ENCODE measurements at regions not wholly inside any gene's neighbourhood (a gene's known extent, or its start where the extent isn't known, plus 50 kb on each side); places are given as distances from the start of the nearest gene placed in this dataset.

- no peak for DNase-seq
Observed at GRCh38 chr17:83144421-83145357, 65.3 kb downstream of the METRNL start.

- DNase-seq: no peak
Observed at GRCh38 chr17:83145358-83145738, 65.9 kb downstream of the METRNL start.

- no peak for DNase-seq
Observed at GRCh38 chr17:83145831-83146230, 66.4 kb downstream of the METRNL start.

- no peak for DNase-seq
Observed at GRCh38 chr17:83146347-83146746, 66.9 kb downstream of the METRNL start.

GRCh38 chr17:83147280-83147679 is 67.9 kb downstream of the METRNL start:
- DNase-seq: no peak

GRCh38 chr17:83148317-83149028 is 69.1 kb downstream of the METRNL start:
- DNase-seq: no peak

GRCh38 chr17:83149029-83149725 is 69.8 kb downstream of the METRNL start:
- no peak for DNase-seq

GRCh38 chr17:83149761-83150251 is 70.4 kb downstream of the METRNL start:
- no peak for DNase-seq

GRCh38 chr17:83150369-83151055 is 71.1 kb downstream of the METRNL start:
- DNase-seq: no peak

GRCh38 chr17:83151056-83151441 is 71.6 kb downstream of the METRNL start:
- DNase-seq: no peak

- DNase-seq: no peak
Observed at GRCh38 chr17:83151442-83152226, 72.2 kb downstream of the METRNL start.

- DNase-seq: no peak
Observed at GRCh38 chr17:83152227-83152744, 72.9 kb downstream of the METRNL start.

- DNase-seq: no peak
Observed at GRCh38 chr17:83152745-83153611, 73.6 kb downstream of the METRNL start.

GRCh38 chr17:83153681-83154310 is 74.4 kb downstream of the METRNL start:
- no peak for DNase-seq

- DNase-seq: no peak
Observed at GRCh38 chr17:83154311-83155127, 75.1 kb downstream of the METRNL start.

- DNase-seq: no peak
Observed at GRCh38 chr17:83155128-83156121, 76.0 kb downstream of the METRNL start.

GRCh38 chr17:83156408-83156807 is 77.0 kb downstream of the METRNL start:
- DNase-seq: no peak
